Peyer's patch (tissue), 4 donors: ENCODE measurements at regions not wholly inside any gene's neighbourhood (a gene's known extent, or its start where the extent isn't known, plus 50 kb on each side); places are given as distances from the start of the nearest gene placed in this dataset.

ENCODE experiments used
- CTCF ChIP-seq, 6 experiments: fragments of 450-650 bp in 4 of 6; fragments of 200-600 bp in 2 of 6; sonication (generic) in 1 of 6; IDR thresholded peaks; one replicate each; pipeline ENCODE4 v1.5.1; 2017 to 2019; ENCODE audit warnings: antibody characterized with exemption in 6 of 6, mild to moderate bottlenecking in 3 of 6, moderate library complexity in 1 of 6
- POLR2A ChIP-seq, 2 donors: fragments of 450-650 bp; IDR thresholded peaks; one replicate each; pipeline ENCODE4 v1.5.1; 2017; ENCODE audit warnings: antibody characterized with exemption in 2 of 2, mild to moderate bottlenecking in 2 of 2, moderate library complexity in 2 of 2

GRCh38 chr2:236762628-236763027 lies 193.0 kb downstream of the ACKR3 start:
- TF ChIP-seq POLR2A (IDR thresholded peaks at IDR 0.05) (no peak), CTCF (IDR thresholded peaks at IDR 0.05) (no peak)
